H1 (cell line): ENCODE measurements at regions not wholly inside any gene's neighbourhood (a gene's known extent, or its start where the extent isn't known, plus 50 kb on each side); places are given as distances from the start of the nearest gene placed in this dataset.

Experiments used
- CTCF ChIA-PET: fragments of 300-600 bp; sonication (Branson Sonifier 250); formaldehyde crosslinking; loops from one replicate; lab custom pipeline; 2021; ENCODE audit not compliant: partially characterized antibody; lab: Charles Lee
- POLR2A ChIA-PET: fragments of 300-600 bp; sonication (Branson Sonifier 250); formaldehyde crosslinking; loops from one replicate; lab custom pipeline; 2021; ENCODE audit warnings: inconsistent platforms; ENCODE audit not compliant: partially characterized antibody; lab: Charles Lee
- DNase-seq, 2 experiments: peaks; one replicate each; pipeline versions ENCODE4 v3.0.0 to v3.0.0-alpha.2; 2010 to 2022; ENCODE audit warnings: low spot score in 2 of 2, low read depth in 1 of 2, mixed read lengths in 1 of 2
- FAIRE-seq: peaks from 2 replicates; lab custom pipeline; 2011; peaks lifted over from hg19 to GRCh38; lab: Jason Lieb, UNC
- H2AFZ ChIP-seq: 2 replicates; pipeline ENCODE4 v1.8.1; 2012; ENCODE audit warnings: low read length, inconsistent platforms
- H2AK5ac ChIP-seq: 2 replicates; pipeline ENCODE4 v1.6.1; 2013; ENCODE audit warnings: low read depth, low read length
- H2BK120ac ChIP-seq: replicated peaks from 2 replicates; pipeline ENCODE3; 2013; ENCODE audit warnings: low read depth, low read length, inconsistent platforms
- H2BK12ac ChIP-seq: 2 replicates; pipeline ENCODE4 v1.6.1; 2013; ENCODE audit warnings: low read depth, low read length
- H2BK15ac ChIP-seq: 2 replicates; pipeline ENCODE4 v1.6.1; 2013; ENCODE audit warnings: low read length
- H2BK20ac ChIP-seq: 2 replicates; pipeline ENCODE4 v1.6.1; 2013; ENCODE audit warnings: low read length
- H2BK5ac ChIP-seq: 2 replicates; pipeline ENCODE4 v1.6.1; 2013; ENCODE audit warnings: low read depth, low read length
- H3K14ac ChIP-seq: 2 replicates; pipeline ENCODE4 v1.6.1; 2013; ENCODE audit warnings: inconsistent platforms; ENCODE audit not compliant: insufficient read length
- H3K18ac ChIP-seq: 2 replicates; pipeline ENCODE4 v1.6.1; 2013; ENCODE audit warnings: low read length; ENCODE audit errors: extremely low read depth
- H3K23ac ChIP-seq: 2 replicates; pipeline ENCODE4 v1.6.1; 2013; ENCODE audit warnings: inconsistent platforms; ENCODE audit not compliant: insufficient read length
- H3K23me2 ChIP-seq: 2 replicates; pipeline ENCODE4 v1.6.1; 2013; ENCODE audit warnings: low read depth, low read length
- H3K27ac ChIP-seq: 2 replicates; pipeline ENCODE4 v1.6.1; 2011; ENCODE audit warnings: low read depth, low read length, inconsistent platforms
- H3K27me3 ChIP-seq, 4 experiments: replicated peaks in 1 of 4; 1 replicate in 1 of 4; 2 replicates in 3 of 4; pipeline versions ENCODE4 v1.6.1 to v1.8.1; 2011 to 2013; ENCODE audit warnings: low read length in 3 of 4, mild to moderate bottlenecking in 3 of 4, inconsistent platforms in 2 of 4, mixed read lengths in 2 of 4, moderate library complexity in 1 of 4; ENCODE audit not compliant: control insufficient read depth in 3 of 4, insufficient read depth in 3 of 4; ENCODE audit errors: extremely low read depth in 1 of 4
- H3K36me3 ChIP-seq, 4 experiments: 2 replicates each; pipeline versions ENCODE4 v1.6.1 to v1.8.1; 2011 to 2013; ENCODE audit warnings: mild to moderate bottlenecking in 4 of 4, low read length in 3 of 4, moderate library complexity in 2 of 4, control low read depth in 1 of 4, inconsistent platforms in 1 of 4; ENCODE audit not compliant: insufficient read depth in 4 of 4, control insufficient read depth in 2 of 4
- H3K4ac ChIP-seq: replicated peaks from 2 replicates; pipeline ENCODE3; 2013; ENCODE audit warnings: low read length, low read depth, mixed read lengths, inconsistent platforms; ENCODE audit not compliant: insufficient read length
- H3K4me1 ChIP-seq, 4 experiments: replicated peaks in 1 of 4; 1 replicate in 1 of 4; 2 replicates in 3 of 4; pipeline versions ENCODE4 v1.6.1 to v1.8.1; 2011 to 2013; ENCODE audit warnings: low read length in 3 of 4, inconsistent platforms in 2 of 4, mixed read lengths in 1 of 4; ENCODE audit not compliant: insufficient read depth in 4 of 4, control insufficient read depth in 3 of 4
- H3K4me2 ChIP-seq, 2 experiments: 2 replicates each; pipeline versions ENCODE4 v1.6.1 to v1.8.1; 2011 to 2013; ENCODE audit warnings: low read depth in 2 of 2, low read length in 2 of 2, control low read depth in 1 of 2, inconsistent platforms in 1 of 2, mild to moderate bottlenecking in 1 of 2; ENCODE audit not compliant: insufficient read depth in 1 of 2
- H3K4me3 ChIP-seq, 4 experiments: fragments of 200-600, 300-600 bp in 1 of 4; sonication (generic), shearing (Covaris generic), sonication (Bioruptor Twin) in 1 of 4; 2 replicates each; pipeline versions ENCODE4 v1.5.1 to v1.8.1; 2011 to 2016; ENCODE audit warnings: low read length in 4 of 4, low read depth in 3 of 4, control low read depth in 2 of 4, inconsistent platforms in 2 of 4, mild to moderate bottlenecking in 2 of 4, mixed read lengths in 1 of 4, moderate library complexity in 1 of 4; ENCODE audit not compliant: insufficient read depth in 2 of 4; ENCODE audit errors: extremely low read depth in 1 of 4
- H3K56ac ChIP-seq: replicated peaks from 2 replicates; pipeline ENCODE3; 2013; ENCODE audit warnings: low read depth, mild to moderate bottlenecking, mixed read lengths, low read length, inconsistent platforms; ENCODE audit not compliant: insufficient read length
- H3K79me1 ChIP-seq: 2 replicates; pipeline ENCODE4 v1.6.1; 2013; ENCODE audit warnings: low read depth, low read length, control low read depth
- H3K79me2 ChIP-seq, 2 experiments: 2 replicates each; pipeline versions ENCODE4 v1.6.1 to v1.8.1; 2012 to 2013; ENCODE audit warnings: low read length in 2 of 2, mild to moderate bottlenecking in 2 of 2, inconsistent platforms in 1 of 2; ENCODE audit not compliant: insufficient read depth in 2 of 2, control insufficient read depth in 1 of 2
- H3K9ac ChIP-seq, 4 experiments: replicated peaks in 1 of 4; 1 replicate in 1 of 4; 2 replicates in 3 of 4; pipeline versions ENCODE4 v1.6.1 to v1.8.1; 2011 to 2013; ENCODE audit warnings: low read depth in 3 of 4, low read length in 3 of 4, control low read depth in 2 of 4, mild to moderate bottlenecking in 2 of 4, moderate library complexity in 2 of 4, inconsistent platforms in 1 of 4; ENCODE audit errors: extremely low read depth in 1 of 4
- H3K9me3 ChIP-seq, 2 experiments: 2 replicates each; pipeline versions ENCODE4 v1.6.1 to v1.8.1; 2012 to 2013; ENCODE audit warnings: mild to moderate bottlenecking in 2 of 2, moderate library complexity in 2 of 2, control low read depth in 1 of 2, inconsistent platforms in 1 of 2, low read depth in 1 of 2, low read length in 1 of 2, mixed read lengths in 1 of 2; ENCODE audit not compliant: insufficient read depth in 2 of 2
- H4K20me1 ChIP-seq, 2 experiments: replicated peaks in 1 of 2; 2 replicates each; pipeline versions ENCODE3 to v1.8.1; 2011 to 2013; ENCODE audit warnings: inconsistent platforms in 2 of 2, low read length in 2 of 2, mild to moderate bottlenecking in 1 of 2; ENCODE audit not compliant: insufficient read depth in 2 of 2, control insufficient read depth in 1 of 2
- H4K5ac ChIP-seq: 2 replicates; pipeline ENCODE4 v1.6.1; 2013; ENCODE audit warnings: low read length, low read depth, mixed read lengths, inconsistent platforms; ENCODE audit not compliant: insufficient read length
- H4K8ac ChIP-seq: 2 replicates; pipeline ENCODE4 v1.8.0; 2013; ENCODE audit warnings: mild to moderate bottlenecking, moderate library complexity, low read length, inconsistent platforms; ENCODE audit not compliant: insufficient read depth; ENCODE audit errors: extremely low read depth
- H4K91ac ChIP-seq: replicated peaks from 2 replicates; pipeline ENCODE3; 2013; ENCODE audit warnings: low read length, mixed read lengths, inconsistent platforms; ENCODE audit not compliant: insufficient read length
- GABPA ChIP-seq: IDR thresholded peaks from 2 replicates; pipeline ENCODE4 v1.6.1; 2011; ENCODE audit warnings: mild to moderate bottlenecking, low read length, moderate library complexity, borderline replicate concordance; ENCODE audit not compliant: insufficient read depth
- RFX5 ChIP-seq: IDR thresholded peaks from 2 replicates; pipeline ENCODE4 v1.6.1; 2011; ENCODE audit warnings: low read depth, low read length, improper control_type of control experiment, borderline replicate concordance
- SAP30 ChIP-seq: fragments of 300-600 bp; sonication (generic); IDR thresholded peaks from 2 replicates; pipeline ENCODE4 v1.7.1; 2012; ENCODE audit warnings: low read length, moderate library complexity, mild to moderate bottlenecking, inconsistent platforms; ENCODE audit not compliant: insufficient read depth, insufficient replicate concordance
- SIN3A ChIP-seq, 2 experiments: IDR thresholded peaks in 1 of 2; conservative IDR thresholded peaks in 1 of 2; 2 replicates each; pipeline ENCODE4 v1.6.1; 2011 to 2012; ENCODE audit warnings: low read length in 2 of 2, improper control_type of control experiment in 1 of 2, low read depth in 1 of 2, mild to moderate bottlenecking in 1 of 2
- SIRT6 ChIP-seq: IDR thresholded peaks from one replicate; pipeline ENCODE4 v1.7.1; 2012; ENCODE audit warnings: low read length, inconsistent platforms
- TAF7 ChIP-seq: optimal IDR thresholded peaks from 2 replicates; pipeline ENCODE3; 2011; ENCODE audit warnings: low read depth, mild to moderate bottlenecking, inconsistent platforms, low read length, moderate library complexity, borderline replicate concordance
- WGBS, 2 experiments: shearing (Covaris generic) in 1 of 2; methylation state at CpG; one replicate each; pipeline versions ENCODE4 v1.1.6 to v1.1.7; 2013 to 2015; ENCODE audit warnings: low lambda C conversion rate in 2 of 2, mixed read lengths in 2 of 2, inconsistent platforms in 1 of 2, low coverage in 1 of 2, missing lambda C conversion rate in 1 of 2; ENCODE audit not compliant: insufficient replicate concordance in 2 of 2, insufficient coverage in 1 of 2, insufficient read length in 1 of 2; ENCODE audit errors: extremely low coverage in 1 of 2, missing lambda C conversion rate in 1 of 2; 5-methylcytosine and 5-hydroxymethylcytosine counted together

- no peaks in the 10 kb centered on the region for H3K27me3 ChIP-seq
- no peak overlapping the region for H2BK120ac ChIP-seq
- H2AFZ ChIP-seq = no peak overlapping the region
- FAIRE-seq (no peak), DNase-seq (no peak)
- H3K79me2 ChIP-seq = no peaks in the 10 kb centered on the region
- no peaks in the 10 kb centered on the region for H3K36me3 ChIP-seq
- no peaks in the 10 kb centered on the region for H4K20me1 ChIP-seq
- no peak overlapping the region for H3K27ac ChIP-seq
- no peak overlapping the region for H3K56ac ChIP-seq
- no peak overlapping the region for H4K8ac ChIP-seq
- H4K5ac ChIP-seq = no peak overlapping the region
- no peaks in the 10 kb centered on the region for H3K9me3 ChIP-seq
- H3K9ac ChIP-seq = no peak overlapping the region
- no peaks in the 10 kb centered on the region for H3K23me2 ChIP-seq
- H2BK15ac ChIP-seq = no peak overlapping the region
- H3K18ac ChIP-seq = no peak overlapping the region; the same call in 1 of the 2 replicates
- H3K4me3 ChIP-seq = no peak overlapping the region
- no peak overlapping the region for H2BK12ac ChIP-seq
- ChIA-PET POLR2A (no interaction called here), CTCF (no interaction called here)
- H4K91ac ChIP-seq = no peak overlapping the region
- H3K4me1 ChIP-seq = no peaks in the 10 kb centered on the region
- no peaks in the 10 kb centered on the region for H3K79me1 ChIP-seq
- H3K23ac ChIP-seq = no peak overlapping the region
- WGBS, 2 experiments = 85% methylated on average over 3 of the region's 3 CpGs; no CpG with 5 or more reads in 1 of the 2 experiments
- H3K14ac ChIP-seq = no peak overlapping the region
- H2BK5ac ChIP-seq = no peak overlapping the region
- TF ChIP-seq SAP30 (no peak), RFX5 (no peak), SIN3A (conservative IDR thresholded peaks at IDR 0.05 in 1 of 2, IDR thresholded peaks at IDR 0.05 in 1 of 2; ENCODE audit: low read depth in 1 of 2, low read length in 2 of 2) (no peak), GABPA (no peak), TAF7 (no peak), SIRT6 (no peak)
- H2AK5ac ChIP-seq = no peak overlapping the region
- H3K4me2 ChIP-seq = no peak overlapping the region
- H2BK20ac ChIP-seq = no peak overlapping the region
- H3K4ac ChIP-seq = no peak overlapping the region
Observed at GRCh38 chrX:39501822-39502221, 595.9 kb downstream of the BCOR start.
